Gastrocnemius medialis (tissue), 4 donors: ENCODE measurements at regions not wholly inside any gene's neighbourhood (a gene's known extent, or its start where the extent isn't known, plus 50 kb on each side); places are given as distances from the start of the nearest gene placed in this dataset.

ENCODE experiments used
- ATAC-seq, 2 donors: fragments of 150-250 bp; one replicate each; pipeline ENCODE4 v1.9.1; 2016
- DNase-seq, 2 donors: peaks; one replicate each; pipeline ENCODE4 v3.0.0-alpha.2; 2019
- H3K27ac ChIP-seq, 4 donors: fragments of 200-600 bp; sonication (generic); 1 replicate in 1 of 4; 2 replicates in 3 of 4; pipeline ENCODE4 v1.5.1; 2016 to 2018; ENCODE audit warnings: mild to moderate bottlenecking in 2 of 4, moderate library complexity in 1 of 4
- H3K27me3 ChIP-seq, 3 donors: fragments of 200-600 bp; sonication (generic) in 2 of 3; 1 replicate in 1 of 3; 2 replicates in 2 of 3; pipeline versions ENCODE4 v1.5.1 to v1.6.0; 2016 to 2019; ENCODE audit warnings: mild to moderate bottlenecking in 1 of 3, moderate library complexity in 1 of 3
- H3K36me3 ChIP-seq, 2 donors: fragments of 200-600 bp; sonication (generic) in 1 of 2; one replicate each; pipeline ENCODE4 v1.5.1; 2017 to 2018
- H3K4me1 ChIP-seq, 2 donors: fragments of 200-600 bp; sonication (generic) in 1 of 2; one replicate each; pipeline ENCODE4 v1.5.1; 2016 to 2017; ENCODE audit warnings: mild to moderate bottlenecking in 2 of 2
- H3K4me3 ChIP-seq, 4 donors: fragments of 200-600 bp; sonication (generic) in 3 of 4; 1 replicate in 1 of 4; 2 replicates in 3 of 4; pipeline ENCODE4 v1.5.1; 2016 to 2019; ENCODE audit warnings: mild to moderate bottlenecking in 2 of 4
- H3K9me3 ChIP-seq, 3 donors: fragments of 200-600 bp; sonication (generic) in 2 of 3; 1 replicate in 1 of 3; 2 replicates in 2 of 3; pipeline ENCODE4 v1.5.1; 2016 to 2019
- CTCF ChIP-seq, 5 experiments: fragments of 450-650 bp in 3 of 5; fragments of 200-600 bp in 2 of 5; sonication (generic) in 2 of 5; IDR thresholded peaks in 4 of 5; conservative IDR thresholded peaks in 1 of 5; 1 replicate in 4 of 5; 2 replicates in 1 of 5; pipeline ENCODE4 v1.5.1; 2016 to 2019; ENCODE audit warnings: antibody characterized with exemption in 5 of 5, mild to moderate bottlenecking in 3 of 5, moderate library complexity in 3 of 5
- POLR2A ChIP-seq, 2 donors: fragments of 450-650 bp; IDR thresholded peaks; one replicate each; pipeline ENCODE4 v1.6.1; 2017; ENCODE audit warnings: antibody characterized with exemption in 2 of 2, mild to moderate bottlenecking in 2 of 2, moderate library complexity in 2 of 2
- in situ Hi-C, 4 donors: fragments of 200-750 bp; cut with MboI; loops; one replicate each; pipeline versions ENCODE4 v1.15.0 to v1.8.0; 2017; ENCODE audit warnings: low sequenced_read_pairs in 4 of 4
- intact Hi-C: fragments of 100-400 bp; cut with DNase I; formaldehyde crosslinking; loops from one replicate; pipeline ENCODE4 v1.15.1; 2023; ENCODE audit warnings: low total_unique reads

GRCh38 chr1:38305666-38306065 lies 259.1 kb upstream of the POU3F1 start:
- Histone ChIP-seq H3K4me3 (no peak overlapping the region), H3K9me3 (no peaks in the 10 kb centered on the region), H3K27ac (no peak overlapping the region), H3K4me1 (no peaks in the 10 kb centered on the region), H3K27me3 (peaks cover 0 to 3% (median 0%) of the 10 kb centered on the region in 3 donors), H3K36me3 (no peaks in the 10 kb centered on the region)
- no peak for TF ChIP-seq CTCF (IDR thresholded peaks at IDR 0.05 in 4 of 5, conservative IDR thresholded peaks at IDR 0.05 in 1 of 5)
- TF ChIP-seq POLR2A (IDR thresholded peaks at IDR 0.05) = no peak
- DNase-seq (no peak), ATAC-seq (no peak)
- intact Hi-C loops (no loop called here), in situ Hi-C loops (no loop called here)

GRCh38 chr1:38303843-38304242 lies 257.2 kb upstream of the POU3F1 start:
- H3K27me3 ChIP-seq = peaks cover 0 to 4% (median 1%) of the 10 kb centered on the region in 3 donors
- no peak overlapping the region for H3K4me3 ChIP-seq
- intact Hi-C loops (no loop called here), in situ Hi-C loops (no loop called here)
- DNase-seq (no peak), ATAC-seq (no peak)
- H3K36me3 ChIP-seq = no peaks in the 10 kb centered on the region
- no peak overlapping the region for H3K27ac ChIP-seq
- H3K4me1 ChIP-seq = no peaks in the 10 kb centered on the region
- H3K9me3 ChIP-seq = no peaks in the 10 kb centered on the region
- no peak for TF ChIP-seq POLR2A (IDR thresholded peaks at IDR 0.05)
- TF ChIP-seq CTCF (IDR thresholded peaks at IDR 0.05 in 4 of 5, conservative IDR thresholded peaks at IDR 0.05 in 1 of 5) = no peak

- no peaks in the 10 kb centered on the region for H3K4me1 ChIP-seq
- H3K9me3 ChIP-seq = no peaks in the 10 kb centered on the region
- peaks cover 4 to 13% (median 7%) of the 10 kb centered on the region in 3 donors for H3K27me3 ChIP-seq
- H3K27ac ChIP-seq = no peak overlapping the region
- in situ Hi-C loops = no loop called here
- H3K4me3 ChIP-seq = no peak overlapping the region
- no peaks in the 10 kb centered on the region for H3K36me3 ChIP-seq
- DNase-seq (no peak), ATAC-seq (no peak)
- TF ChIP-seq POLR2A (IDR thresholded peaks at IDR 0.05) (no peak), CTCF (IDR thresholded peaks at IDR 0.05 in 4 of 5, conservative IDR thresholded peaks at IDR 0.05 in 1 of 5) (no peak)
- intact Hi-C loops = no loop called here
Observed at GRCh38 chr1:38301040-38301439, 254.4 kb upstream of the POU3F1 start.

GRCh38 chr1:38300616-38301015 lies 254.0 kb upstream of the POU3F1 start:
- intact Hi-C loops = no loop called here
- no peak overlapping the region for H3K27ac ChIP-seq
- H3K36me3 ChIP-seq = no peaks in the 10 kb centered on the region
- DNase-seq = no peak
- no peaks in the 10 kb centered on the region for H3K4me1 ChIP-seq
- no peak overlapping the region for H3K4me3 ChIP-seq
- H3K9me3 ChIP-seq = no peaks in the 10 kb centered on the region
- in situ Hi-C loops = no loop called here
- no peak for ATAC-seq
- peaks cover 4 to 13% (median 7%) of the 10 kb centered on the region in 3 donors for H3K27me3 ChIP-seq
- no peak for TF ChIP-seq POLR2A (IDR thresholded peaks at IDR 0.05)

- no peak overlapping the region for H3K27ac ChIP-seq
- in situ Hi-C loops = no loop called here
- no peaks in the 10 kb centered on the region for H3K36me3 ChIP-seq
- ATAC-seq (no peak), DNase-seq (no peak)
- TF ChIP-seq CTCF (IDR thresholded peaks at IDR 0.05 in 4 of 5, conservative IDR thresholded peaks at IDR 0.05 in 1 of 5) (no peak), POLR2A (IDR thresholded peaks at IDR 0.05) (no peak)
- H3K4me3 ChIP-seq = no peak overlapping the region
- intact Hi-C loops = no loop called here
- peaks cover 7 to 18% (median 17%) of the 10 kb centered on the region in 3 donors for H3K27me3 ChIP-seq
- H3K9me3 ChIP-seq = no peaks in the 10 kb centered on the region
- no peaks in the 10 kb centered on the region for H3K4me1 ChIP-seq
Observed at GRCh38 chr1:38297842-38298241, 251.2 kb upstream of the POU3F1 start.
